Hepatocyte (in vitro differentiated cells): ENCODE measurements at regions not wholly inside any gene's neighbourhood (a gene's known extent, or its start where the extent isn't known, plus 50 kb on each side); places are given as distances from the start of the nearest gene placed in this dataset.

ENCODE experiments used
- DNase-seq: peaks from one replicate; pipeline ENCODE4 v3.0.0-alpha.2; 2016; ENCODE audit warnings: low spot score
- H2AFZ ChIP-seq: fragments of 200-600 bp; sonication (generic); 2 replicates; pipeline ENCODE4 v1.6.0; 2016; ENCODE audit warnings: antibody characterized with exemption, mild to moderate bottlenecking
- H3K27ac ChIP-seq: fragments of 200-600 bp; sonication (generic); 2 replicates; pipeline ENCODE4 v1.5.1; 2016; ENCODE audit warnings: mild to moderate bottlenecking
- H3K27me3 ChIP-seq: fragments of 200-600 bp; sonication (generic); 2 replicates; pipeline ENCODE4 v1.6.1; 2016
- H3K36me3 ChIP-seq: fragments of 200-600 bp; sonication (generic); replicated peaks from 2 replicates; pipeline ENCODE4 v1.5.1; 2016; ENCODE audit warnings: low read depth; ENCODE audit not compliant: insufficient read depth
- H3K4me1 ChIP-seq: fragments of 200-600 bp; sonication (generic); 2 replicates; pipeline ENCODE4 v1.5.1; 2016; ENCODE audit warnings: mild to moderate bottlenecking, moderate library complexity; ENCODE audit not compliant: insufficient read depth
- H3K4me2 ChIP-seq: fragments of 200-600 bp; sonication (generic); 2 replicates; pipeline ENCODE4 v1.6.0; 2016
- H3K4me3 ChIP-seq: fragments of 200-600 bp; sonication (generic); 2 replicates; pipeline ENCODE4 v1.5.1; 2016; ENCODE audit warnings: mild to moderate bottlenecking
- H3K79me2 ChIP-seq: fragments of 200-600 bp; sonication (generic); 2 replicates; pipeline ENCODE4 v1.6.0; 2017; ENCODE audit warnings: mild to moderate bottlenecking
- H3K9me2 ChIP-seq: fragments of 200-600 bp; sonication (generic); replicated peaks from 2 replicates; pipeline ENCODE4 v1.6.0; 2017; ENCODE audit warnings: mild to moderate bottlenecking; ENCODE audit not compliant: insufficient read depth
- H3K9me3 ChIP-seq: fragments of 200-600 bp; sonication (generic); 2 replicates; pipeline ENCODE4 v1.5.1; 2016; ENCODE audit warnings: low read depth, mild to moderate bottlenecking
- H4K20me1 ChIP-seq: fragments of 200-600 bp; sonication (generic); 2 replicates; pipeline ENCODE4 v1.6.0; 2016; ENCODE audit warnings: mild to moderate bottlenecking; ENCODE audit not compliant: insufficient read depth, poor library complexity, severe bottlenecking
- CTCF ChIP-seq: fragments of 200-600 bp; sonication (generic); IDR thresholded peaks from 2 replicates; pipeline ENCODE4 v1.5.1; 2016; ENCODE audit warnings: antibody characterized with exemption, mild to moderate bottlenecking; ENCODE audit not compliant: poor library complexity
- EZH2 ChIP-seq: fragments of 200-600 bp; sonication (generic); IDR thresholded peaks from 2 replicates; pipeline ENCODE4 v1.6.1; 2016; ENCODE audit warnings: antibody characterized with exemption, mild to moderate bottlenecking, borderline replicate concordance
- EZH2phosphoT487 ChIP-seq: fragments of 200-600 bp; sonication (generic); IDR thresholded peaks from one replicate; pipeline ENCODE4 v1.6.1; 2018; ENCODE audit warnings: antibody characterized with exemption, mild to moderate bottlenecking, low read depth, moderate library complexity; ENCODE audit not compliant: unreplicated experiment, severe bottlenecking
- WGBS: methylation state at CpG from one replicate; pipeline ENCODE4 v1.1.6; 2016; ENCODE audit warnings: low lambda C conversion rate; ENCODE audit errors: missing lambda C conversion rate; 5-methylcytosine and 5-hydroxymethylcytosine counted together

GRCh38 chr6:112594886-112595594 lies 247.9 kb downstream of the RFPL4B start:
- 71% methylated on average over 2 of the region's 2 CpGs for WGBS

DNA sequence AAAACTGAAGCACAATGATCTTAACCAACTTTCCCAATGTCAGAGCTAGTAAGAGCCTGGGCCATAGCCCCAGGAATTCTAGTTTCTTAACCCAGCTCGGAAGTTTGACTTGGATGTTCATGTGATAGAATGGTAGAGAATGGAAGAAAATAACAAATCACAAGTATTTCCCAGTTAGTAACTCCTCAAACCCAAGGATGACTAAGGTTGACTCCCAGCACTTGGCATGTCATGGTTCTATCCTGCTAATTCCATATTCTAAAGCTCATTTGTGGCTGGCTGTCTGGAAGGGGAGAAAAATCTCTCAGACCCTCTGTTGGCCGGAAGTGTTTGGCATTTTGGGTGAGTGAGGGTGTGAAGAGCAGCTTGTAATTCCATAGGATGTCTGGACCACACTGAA lies 248.7 kb downstream of the RFPL4B start:
- Histone ChIP-seq H3K4me2 (no peak overlapping the region), H4K20me1 (no peaks in the 10 kb centered on the region), H3K27ac (no peak overlapping the region), H3K27me3 (no peaks in the 10 kb centered on the region), H3K4me1 (no peaks in the 10 kb centered on the region), H3K9me2 (no peaks in the 10 kb centered on the region), H3K9me3 (no peaks in the 10 kb centered on the region), H3K4me3 (no peak overlapping the region), H2AFZ (no peak overlapping the region), H3K36me3 (no peaks in the 10 kb centered on the region), H3K79me2 (no peaks in the 10 kb centered on the region)
- DNase-seq, result no peak
- TF ChIP-seq EZH2phosphoT487 (no peak), CTCF (no peak), EZH2 (no peak)
- WGBS, result 79% methylated on average over 2 of the region's 2 CpGs

More at GRCh38 chr6:112594886-112595594, 247.9 kb downstream of the RFPL4B start:
- no peaks in the 10 kb centered on the region for H4K20me1 ChIP-seq
- no peak for DNase-seq
- H2AFZ ChIP-seq, result no peak overlapping the region
- H3K79me2 ChIP-seq, result no peaks in the 10 kb centered on the region
- TF ChIP-seq CTCF (no peak), EZH2 (no peak), EZH2phosphoT487 (no peak)
- no peaks in the 10 kb centered on the region for H3K9me3 ChIP-seq
- no peak overlapping the region for H3K4me3 ChIP-seq
- no peaks in the 10 kb centered on the region for H3K4me1 ChIP-seq
- no peaks in the 10 kb centered on the region for H3K36me3 ChIP-seq
- H3K27me3 ChIP-seq, result no peaks in the 10 kb centered on the region
- no peak overlapping the region for H3K27ac ChIP-seq
- H3K4me2 ChIP-seq, result no peak overlapping the region
- H3K9me2 ChIP-seq, result no peaks in the 10 kb centered on the region

GRCh38 chr6:112597176-112597575 lies 250.0 kb downstream of the RFPL4B start:
- Histone ChIP-seq H3K9me3 (no peaks in the 10 kb centered on the region), H3K9me2 (no peaks in the 10 kb centered on the region), H3K27me3 (no peaks in the 10 kb centered on the region), H3K4me2 (no peak overlapping the region), H3K79me2 (no peaks in the 10 kb centered on the region), H3K4me1 (no peaks in the 10 kb centered on the region), H3K27ac (no peak overlapping the region), H3K4me3 (no peak overlapping the region), H3K36me3 (no peaks in the 10 kb centered on the region), H2AFZ (no peak overlapping the region), H4K20me1 (no peaks in the 10 kb centered on the region)
- no peak for DNase-seq
- no peak for TF ChIP-seq CTCF
- no peak for TF ChIP-seq EZH2
- no peak for TF ChIP-seq EZH2phosphoT487
- WGBS, result 91% methylated on average over 1 of the region's 1 CpG
